HCT116 (cell line): ENCODE measurements at regions not wholly inside any gene's neighbourhood (a gene's known extent, or its start where the extent isn't known, plus 50 kb on each side); places are given as distances from the start of the nearest gene placed in this dataset.

Experiments
- ATAC-seq: fragments of 200-7000 bp; cut with Tn5 transposase; 2 replicates; pipeline ENCODE4 v1.9.1; 2020; ENCODE audit warnings: mild to moderate bottlenecking, moderate library complexity
- BruUV-seq: library from RNA; stranded (reverse); fragments of 400-500 nt; replicated peaks from 2 replicates; lab custom pipeline; 2021; lab: Mats Ljungman, UMichigan
- CTCF ChIA-PET: fragments of 300-600 bp; sonication (Branson Sonifier 250); formaldehyde crosslinking; loops from one replicate; lab custom pipeline; 2021; ENCODE audit warnings: antibody characterized with exemption; lab: Charles Lee
- POLR2A ChIA-PET: fragments of 300-600, 350-600 bp; sonication (Branson Sonifier 250); formaldehyde crosslinking; loops from one replicate; lab custom pipeline; 2021; ENCODE audit warnings: antibody characterized with exemption; lab: Charles Lee
- RAD21 ChIA-PET, 2 experiments: fragments of 300-600 bp; sonication (Branson Sonifier 250); formaldehyde crosslinking; loops; one replicate each; lab custom pipeline; 2023; ENCODE audit warnings: low total read pairs in 2 of 2; ENCODE audit not compliant: uncharacterized antibody in 2 of 2, unreplicated experiment in 2 of 2, low non-redundant PET in 1 of 2; lab: Charles Lee
- DNase-seq: peaks from one replicate; pipeline ENCODE4 v3.0.0-alpha.2; 2010; ENCODE audit warnings: low read depth, low spot score
- H2AFZ ChIP-seq: fragments of 200-600 bp; shearing (Covaris generic), sonication (generic); 2 replicates; pipeline ENCODE4 v1.6.1; 2017; ENCODE audit warnings: low read depth, mixed run types, mixed read lengths, antibody characterized with exemption, low read length; ENCODE audit not compliant: poor library complexity, severe bottlenecking
- H3K27ac ChIP-seq: 2 replicates; pipeline ENCODE4 v1.5.1; 2012; ENCODE audit warnings: low read depth, low read length
- H3K27me3 ChIP-seq: fragments of 200-600 bp; sonication (generic); 2 replicates; pipeline ENCODE4 v1.6.1; 2016; ENCODE audit warnings: mixed run types, low read length, mixed read lengths; ENCODE audit not compliant: insufficient read depth
- H3K36me3 ChIP-seq, 2 experiments: fragments of 200-500 bp in 1 of 2; fragments of 200-600 bp in 1 of 2; sonication (Bioruptor generic) in 1 of 2; sonication (generic) in 1 of 2; 2 replicates each; pipeline versions ENCODE4 v1.5.1 to v1.6.1; 2014 to 2016; ENCODE audit warnings: low read length in 2 of 2, inconsistent platforms in 1 of 2, mixed read lengths in 1 of 2, mixed run types in 1 of 2; ENCODE audit not compliant: insufficient read depth in 2 of 2, control insufficient read depth in 1 of 2
- H3K4me1 ChIP-seq, 2 experiments: fragments of 200-600 bp in 1 of 2; sonication (generic) in 1 of 2; 2 replicates each; pipeline versions ENCODE4 v1.5.1 to v1.6.1; 2012 to 2017; ENCODE audit warnings: low read length in 2 of 2, inconsistent platforms in 1 of 2, mild to moderate bottlenecking in 1 of 2, mixed read lengths in 1 of 2, mixed run types in 1 of 2, moderate library complexity in 1 of 2; ENCODE audit not compliant: insufficient read depth in 2 of 2, control insufficient read depth in 1 of 2
- H3K4me2 ChIP-seq: fragments of 200-600 bp; sonication (generic); 2 replicates; pipeline ENCODE4 v1.6.1; 2017; ENCODE audit warnings: mixed run types, low read length, mixed read lengths
- H3K4me3 ChIP-seq, 2 experiments: fragments of 200-600 bp in 1 of 2; sonication (generic) in 1 of 2; replicated peaks in 1 of 2; 2 replicates each; pipeline ENCODE4 v1.5.1; 2011 to 2016; ENCODE audit warnings: low read length in 2 of 2, control low read depth in 1 of 2, low read depth in 1 of 2, mild to moderate bottlenecking in 1 of 2, mixed read lengths in 1 of 2, mixed run types in 1 of 2
- H3K79me2 ChIP-seq: fragments of 200-600 bp; sonication (generic); 2 replicates; pipeline ENCODE4 v1.6.1; 2017; ENCODE audit warnings: mild to moderate bottlenecking, mixed run types, low read length, moderate library complexity, mixed read lengths; ENCODE audit not compliant: insufficient read depth
- H3K9ac ChIP-seq: fragments of 200-600 bp; sonication (generic); 2 replicates; pipeline ENCODE4 v1.6.1; 2016; ENCODE audit warnings: low read length, mixed read lengths
- H3K9me2 ChIP-seq: fragments of 200-600 bp; sonication (generic), shearing (Covaris generic); 2 replicates; pipeline ENCODE4 v1.6.1; 2017; ENCODE audit warnings: mixed run types, mild to moderate bottlenecking, moderate library complexity; ENCODE audit not compliant: insufficient read depth
- H3K9me3 ChIP-seq, 2 experiments: fragments of 200-500 bp in 1 of 2; fragments of 200-600 bp in 1 of 2; sonication (Bioruptor generic) in 1 of 2; sonication (generic) in 1 of 2; 2 replicates each; pipeline ENCODE4 v1.6.1; 2014 to 2017; ENCODE audit warnings: low read length in 2 of 2, mixed read lengths in 2 of 2, inconsistent platforms in 1 of 2, low read depth in 1 of 2, mild to moderate bottlenecking in 1 of 2, mixed run types in 1 of 2, moderate library complexity in 1 of 2; ENCODE audit not compliant: control insufficient read depth in 1 of 2, insufficient read depth in 1 of 2
- H4K20me1 ChIP-seq: fragments of 200-600 bp; sonication (generic), shearing (Covaris generic); 2 replicates; pipeline ENCODE4 v1.6.1; 2017; ENCODE audit warnings: mixed run types, mild to moderate bottlenecking, moderate library complexity; ENCODE audit not compliant: insufficient read depth
- JUND ChIP-seq: IDR thresholded peaks from 2 replicates; pipeline ENCODE4 v1.6.1; 2012
- POLR2A ChIP-seq: IDR thresholded peaks from 2 replicates; pipeline ENCODE4 v1.7.0; 2011; ENCODE audit warnings: borderline replicate concordance; ENCODE audit not compliant: insufficient read depth, insufficient read length; ENCODE audit errors: extremely low read depth
- RAD21 ChIP-seq: IDR thresholded peaks from 2 replicates; pipeline ENCODE4 v1.6.1; 2012; ENCODE audit warnings: low read depth, mild to moderate bottlenecking
- SIN3A ChIP-seq: IDR thresholded peaks from 2 replicates; pipeline ENCODE4 v1.6.1; 2012; ENCODE audit warnings: low read depth
- intact Hi-C: fragments of 100-400 bp; cut with micrococcal nuclease; formaldehyde crosslinking; loops from 2 replicates; pipeline ENCODE4 v1.10.0; 2022
- TF ChIP-seq, protein P1 (sequence below): IDR thresholded peaks from 2 replicates; pipeline ENCODE4 v1.6.1; 2012
- TF ChIP-seq, protein P2 (sequence below), 3 experiments: fragments of 200-600 bp in 1 of 3; sonication (generic) in 1 of 3; IDR thresholded peaks in 2 of 3; conservative IDR thresholded peaks in 1 of 3; 2 replicates each; pipeline ENCODE4 v1.5.1; 2012 to 2017; ENCODE audit warnings: low read depth in 2 of 3, low read length in 2 of 3, antibody characterized with exemption in 1 of 3, borderline replicate concordance in 1 of 3, control low read depth in 1 of 3, mild to moderate bottlenecking in 1 of 3, mixed read lengths in 1 of 3, mixed run types in 1 of 3, moderate library complexity in 1 of 3; ENCODE audit not compliant: insufficient read depth in 1 of 3
- TF ChIP-seq, protein P3 (sequence below): IDR thresholded peaks from 2 replicates; pipeline ENCODE4 v1.6.1; 2012; ENCODE audit warnings: low read depth
- TF ChIP-seq, protein P4 (sequence below): IDR thresholded peaks from 2 replicates; pipeline ENCODE4 v1.6.1; 2011; ENCODE audit warnings: mild to moderate bottlenecking, low read length, moderate library complexity; ENCODE audit not compliant: insufficient replicate concordance; ENCODE audit errors: extremely low read depth

DNA sequence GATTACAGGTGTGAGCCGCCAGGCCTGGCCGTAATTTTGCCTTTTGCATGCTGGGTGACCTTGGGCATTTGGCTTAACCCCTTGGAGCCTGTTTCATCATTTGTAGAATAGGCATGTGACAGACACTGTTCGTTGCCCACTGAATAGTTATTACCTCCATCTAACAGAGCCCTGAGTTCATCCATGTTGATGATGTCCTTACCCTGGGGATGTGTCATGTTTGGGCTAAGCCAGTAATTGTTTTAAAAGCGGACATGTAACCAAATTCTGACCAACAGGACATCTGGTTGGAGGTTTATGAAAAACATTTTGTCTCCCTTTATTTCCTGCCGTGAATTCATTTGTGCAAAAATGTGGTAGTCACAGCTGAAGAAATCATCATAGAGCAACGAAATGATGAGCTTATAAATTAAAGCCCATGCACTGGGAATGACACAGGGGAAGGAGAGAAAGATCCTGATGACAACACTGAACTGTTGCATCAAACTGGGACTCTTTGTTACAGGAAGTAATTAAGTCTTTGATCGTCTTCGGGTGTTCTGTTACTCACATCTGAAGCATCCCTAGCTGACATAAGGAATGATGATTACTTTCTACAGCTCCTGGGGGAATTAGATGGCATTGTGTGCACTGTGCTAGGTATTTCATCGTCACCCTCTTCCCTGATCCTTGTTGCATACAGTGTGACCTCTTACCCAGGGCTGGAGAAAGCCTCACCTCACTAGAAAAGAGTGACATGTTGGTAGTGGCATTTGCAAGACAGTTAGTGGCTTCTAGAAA, 117.8 kb downstream of the FGF18 start:
- ChIA-PET POLR2A (no interaction called here), RAD21 (no interaction called here)
- Histone ChIP-seq H3K27ac (no peak overlapping the region), H3K9me3 (no peaks in the 10 kb centered on the region), H3K4me2 (peak overlapping the region; percentile 30), H4K20me1 (no peaks in the 10 kb centered on the region)
- peak; percentile 49 for ATAC-seq
- intact Hi-C loops = no loop called here
- TF ChIP-seq SIN3A (no peak), JUND (no peak), POLR2A (no peak), RAD21 (no peak)
- TF ChIP-seq, protein P1, sequence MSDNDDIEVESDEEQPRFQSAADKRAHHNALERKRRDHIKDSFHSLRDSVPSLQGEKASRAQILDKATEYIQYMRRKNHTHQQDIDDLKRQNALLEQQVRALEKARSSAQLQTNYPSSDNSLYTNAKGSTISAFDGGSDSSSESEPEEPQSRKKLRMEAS = no peak
- TF ChIP-seq, protein P2, sequence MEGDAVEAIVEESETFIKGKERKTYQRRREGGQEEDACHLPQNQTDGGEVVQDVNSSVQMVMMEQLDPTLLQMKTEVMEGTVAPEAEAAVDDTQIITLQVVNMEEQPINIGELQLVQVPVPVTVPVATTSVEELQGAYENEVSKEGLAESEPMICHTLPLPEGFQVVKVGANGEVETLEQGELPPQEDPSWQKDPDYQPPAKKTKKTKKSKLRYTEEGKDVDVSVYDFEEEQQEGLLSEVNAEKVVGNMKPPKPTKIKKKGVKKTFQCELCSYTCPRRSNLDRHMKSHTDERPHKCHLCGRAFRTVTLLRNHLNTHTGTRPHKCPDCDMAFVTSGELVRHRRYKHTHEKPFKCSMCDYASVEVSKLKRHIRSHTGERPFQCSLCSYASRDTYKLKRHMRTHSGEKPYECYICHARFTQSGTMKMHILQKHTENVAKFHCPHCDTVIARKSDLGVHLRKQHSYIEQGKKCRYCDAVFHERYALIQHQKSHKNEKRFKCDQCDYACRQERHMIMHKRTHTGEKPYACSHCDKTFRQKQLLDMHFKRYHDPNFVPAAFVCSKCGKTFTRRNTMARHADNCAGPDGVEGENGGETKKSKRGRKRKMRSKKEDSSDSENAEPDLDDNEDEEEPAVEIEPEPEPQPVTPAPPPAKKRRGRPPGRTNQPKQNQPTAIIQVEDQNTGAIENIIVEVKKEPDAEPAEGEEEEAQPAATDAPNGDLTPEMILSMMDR (IDR thresholded peaks at IDR 0.05 in 2 of 3, conservative IDR thresholded peaks at IDR 0.05 in 1 of 3; ENCODE audit: borderline replicate concordance in 1 of 3, insufficient read depth in 1 of 3, low read depth in 2 of 3, low read length in 2 of 3) = no peak
- TF ChIP-seq, protein P3, sequence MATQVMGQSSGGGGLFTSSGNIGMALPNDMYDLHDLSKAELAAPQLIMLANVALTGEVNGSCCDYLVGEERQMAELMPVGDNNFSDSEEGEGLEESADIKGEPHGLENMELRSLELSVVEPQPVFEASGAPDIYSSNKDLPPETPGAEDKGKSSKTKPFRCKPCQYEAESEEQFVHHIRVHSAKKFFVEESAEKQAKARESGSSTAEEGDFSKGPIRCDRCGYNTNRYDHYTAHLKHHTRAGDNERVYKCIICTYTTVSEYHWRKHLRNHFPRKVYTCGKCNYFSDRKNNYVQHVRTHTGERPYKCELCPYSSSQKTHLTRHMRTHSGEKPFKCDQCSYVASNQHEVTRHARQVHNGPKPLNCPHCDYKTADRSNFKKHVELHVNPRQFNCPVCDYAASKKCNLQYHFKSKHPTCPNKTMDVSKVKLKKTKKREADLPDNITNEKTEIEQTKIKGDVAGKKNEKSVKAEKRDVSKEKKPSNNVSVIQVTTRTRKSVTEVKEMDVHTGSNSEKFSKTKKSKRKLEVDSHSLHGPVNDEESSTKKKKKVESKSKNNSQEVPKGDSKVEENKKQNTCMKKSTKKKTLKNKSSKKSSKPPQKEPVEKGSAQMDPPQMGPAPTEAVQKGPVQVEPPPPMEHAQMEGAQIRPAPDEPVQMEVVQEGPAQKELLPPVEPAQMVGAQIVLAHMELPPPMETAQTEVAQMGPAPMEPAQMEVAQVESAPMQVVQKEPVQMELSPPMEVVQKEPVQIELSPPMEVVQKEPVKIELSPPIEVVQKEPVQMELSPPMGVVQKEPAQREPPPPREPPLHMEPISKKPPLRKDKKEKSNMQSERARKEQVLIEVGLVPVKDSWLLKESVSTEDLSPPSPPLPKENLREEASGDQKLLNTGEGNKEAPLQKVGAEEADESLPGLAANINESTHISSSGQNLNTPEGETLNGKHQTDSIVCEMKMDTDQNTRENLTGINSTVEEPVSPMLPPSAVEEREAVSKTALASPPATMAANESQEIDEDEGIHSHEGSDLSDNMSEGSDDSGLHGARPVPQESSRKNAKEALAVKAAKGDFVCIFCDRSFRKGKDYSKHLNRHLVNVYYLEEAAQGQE = no peak
- TF ChIP-seq, protein P4, sequence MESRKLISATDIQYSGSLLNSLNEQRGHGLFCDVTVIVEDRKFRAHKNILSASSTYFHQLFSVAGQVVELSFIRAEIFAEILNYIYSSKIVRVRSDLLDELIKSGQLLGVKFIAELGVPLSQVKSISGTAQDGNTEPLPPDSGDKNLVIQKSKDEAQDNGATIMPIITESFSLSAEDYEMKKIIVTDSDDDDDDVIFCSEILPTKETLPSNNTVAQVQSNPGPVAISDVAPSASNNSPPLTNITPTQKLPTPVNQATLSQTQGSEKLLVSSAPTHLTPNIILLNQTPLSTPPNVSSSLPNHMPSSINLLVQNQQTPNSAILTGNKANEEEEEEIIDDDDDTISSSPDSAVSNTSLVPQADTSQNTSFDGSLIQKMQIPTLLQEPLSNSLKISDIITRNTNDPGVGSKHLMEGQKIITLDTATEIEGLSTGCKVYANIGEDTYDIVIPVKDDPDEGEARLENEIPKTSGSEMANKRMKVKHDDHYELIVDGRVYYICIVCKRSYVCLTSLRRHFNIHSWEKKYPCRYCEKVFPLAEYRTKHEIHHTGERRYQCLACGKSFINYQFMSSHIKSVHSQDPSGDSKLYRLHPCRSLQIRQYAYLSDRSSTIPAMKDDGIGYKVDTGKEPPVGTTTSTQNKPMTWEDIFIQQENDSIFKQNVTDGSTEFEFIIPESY = no peak
- TF ChIP-seq, all 23 proteins: peak for 0
- DNase-seq = no peak
- Histone ChIP-seq H3K36me3 (no peaks in the 10 kb centered on the region), H3K27me3 (no peaks in the 10 kb centered on the region), H3K9ac (no peak overlapping the region), H2AFZ (peak overlapping the region; percentile 29), H3K79me2 (no peaks in the 10 kb centered on the region), H3K9me2 (no peaks in the 10 kb centered on the region), H3K4me3 (no peak overlapping the region), H3K4me1 (peaks cover 5 to 37% of the 10 kb centered on the region in 2 experiments; a peak in 3 of 4 replicates)
- CTCF ChIA-PET = no interaction called here
- no TSS peak for BruUV-seq
